T1000 (cell line): ENCODE measurements at regions not wholly inside any gene's neighbourhood (a gene's known extent, or its start where the extent isn't known, plus 50 kb on each side); places are given as distances from the start of the nearest gene placed in this dataset.

Experiments
- DNase-seq: peaks from one replicate; lab custom pipeline; 2025; ENCODE audit warnings: mixed read lengths; lab: John Stamatoyannopoulos, UW

GRCh38 chr10:123409426-123409825, 255.2 kb downstream of the BUB3 start:
- no peak for DNase-seq

DNA sequence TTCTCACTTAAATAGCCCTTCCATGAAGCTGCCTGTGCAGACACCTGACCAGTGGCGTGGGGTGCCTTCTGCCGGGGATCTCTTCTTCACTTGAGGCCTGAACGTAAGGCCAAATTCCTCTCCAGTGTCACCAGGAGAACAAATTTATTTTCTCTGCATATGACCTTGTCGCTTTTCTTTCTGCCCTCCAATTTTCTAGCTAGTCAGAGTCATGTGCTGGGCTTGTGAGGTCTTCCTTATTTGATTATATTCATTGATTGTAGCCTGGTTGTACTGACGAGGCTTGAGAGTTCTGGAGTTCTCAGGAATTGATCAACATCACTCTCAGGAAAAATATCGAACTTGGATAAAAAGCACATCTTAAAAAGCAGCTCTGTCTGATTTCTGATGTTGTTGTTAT, 255.7 kb downstream of the BUB3 start:
- no peak for DNase-seq

GRCh38 chr10:123413353-123413752, 252.8 kb upstream of the GPR26 start:
- no peak for DNase-seq

DNA sequence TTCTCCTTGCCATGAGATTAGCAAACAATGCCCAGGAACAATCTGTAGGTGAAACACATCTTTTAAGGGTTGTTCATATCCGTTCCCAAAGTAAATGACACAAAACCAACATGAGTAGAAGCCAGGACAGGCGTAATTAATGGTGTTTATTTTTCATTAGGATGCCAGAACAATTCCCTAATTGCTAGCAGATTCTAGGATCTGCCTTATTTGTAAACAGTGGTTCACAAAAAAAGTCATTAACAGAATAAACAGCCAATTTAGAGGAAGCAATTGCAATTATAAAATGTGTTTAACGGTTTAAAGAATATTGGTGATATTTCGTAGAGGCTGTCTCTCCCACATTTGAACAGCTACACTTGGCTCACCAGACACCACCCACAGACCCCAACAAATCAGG, 250.6 kb upstream of the GPR26 start:
- no peak for DNase-seq

- no peak for DNase-seq
Measured at GRCh38 chr10:123417414-123417813, 248.7 kb upstream of the GPR26 start.

- DNase-seq: no peak
Measured at GRCh38 chr10:123421461-123421860, 244.7 kb upstream of the GPR26 start.

DNA sequence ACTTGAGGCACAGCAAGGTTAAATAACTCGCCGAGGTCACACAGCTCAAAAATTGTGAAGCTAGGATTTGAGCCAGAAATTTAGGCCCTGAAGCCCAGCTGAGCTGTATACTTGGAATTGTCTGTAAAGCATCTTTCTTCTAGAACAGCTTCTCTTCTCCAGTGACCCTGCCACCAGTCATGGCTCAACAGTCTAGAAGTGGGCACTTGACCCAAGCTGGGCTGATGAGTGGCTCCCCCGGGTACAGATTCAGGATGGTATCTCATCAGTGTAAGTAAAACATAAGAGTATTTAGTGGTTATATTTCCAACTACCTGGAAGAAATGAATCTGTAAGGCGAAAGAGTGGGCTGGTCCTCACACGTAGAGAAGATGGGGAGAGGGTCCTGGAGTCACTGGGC, 243.9 kb upstream of the GPR26 start:
- DNase-seq: no peak

GRCh38 chr10:123424537-123424936, 241.6 kb upstream of the GPR26 start:
- no peak for DNase-seq

- no peak for DNase-seq
Measured at GRCh38 chr10:123425680-123426079, 240.5 kb upstream of the GPR26 start.

GRCh38 chr10:123427165-123427786, 238.9 kb upstream of the GPR26 start:
- DNase-seq: no peak

DNA sequence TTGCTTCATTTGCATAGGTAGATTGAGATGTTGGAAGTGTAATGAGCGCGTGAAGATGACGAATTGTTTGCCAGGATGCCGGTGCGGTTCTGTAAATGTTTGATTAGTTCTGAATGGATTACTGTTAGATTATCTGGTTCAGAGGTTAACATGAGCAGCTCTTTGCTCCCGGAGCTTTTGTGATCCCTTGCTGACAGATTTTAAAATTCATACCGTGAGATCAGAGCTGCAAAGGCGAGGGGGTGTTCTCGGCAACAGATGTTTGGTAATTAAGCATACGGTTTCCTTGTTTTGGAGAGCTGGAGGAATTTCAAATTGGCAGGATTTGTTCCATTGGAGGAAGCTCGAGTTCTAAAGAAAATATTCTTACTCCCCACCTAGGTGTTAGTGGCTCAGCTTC, 237.8 kb upstream of the GPR26 start:
- no peak for DNase-seq

- no peak for DNase-seq
Measured at GRCh38 chr10:123429706-123430221, 236.4 kb upstream of the GPR26 start.

DNA sequence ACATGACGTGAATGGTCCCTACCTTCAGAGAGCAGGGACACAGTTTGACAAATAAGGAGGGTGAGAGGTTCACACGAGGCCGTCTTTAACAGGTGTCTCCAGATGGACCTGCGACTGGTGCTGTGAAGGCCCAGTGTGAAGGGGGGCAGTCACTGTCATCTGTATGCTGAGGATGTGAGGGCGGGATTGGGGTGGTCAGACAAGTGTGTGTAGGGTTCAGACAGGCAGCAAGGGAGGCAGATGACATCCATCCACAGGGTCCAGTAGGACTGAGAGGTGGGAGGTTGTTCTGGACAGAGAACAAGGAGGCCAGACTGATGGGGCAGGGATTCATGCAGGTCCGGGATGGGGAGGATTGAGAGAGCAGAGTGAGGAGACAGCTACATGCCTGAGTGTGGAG, 232.6 kb upstream of the GPR26 start:
- DNase-seq: no peak

DNA sequence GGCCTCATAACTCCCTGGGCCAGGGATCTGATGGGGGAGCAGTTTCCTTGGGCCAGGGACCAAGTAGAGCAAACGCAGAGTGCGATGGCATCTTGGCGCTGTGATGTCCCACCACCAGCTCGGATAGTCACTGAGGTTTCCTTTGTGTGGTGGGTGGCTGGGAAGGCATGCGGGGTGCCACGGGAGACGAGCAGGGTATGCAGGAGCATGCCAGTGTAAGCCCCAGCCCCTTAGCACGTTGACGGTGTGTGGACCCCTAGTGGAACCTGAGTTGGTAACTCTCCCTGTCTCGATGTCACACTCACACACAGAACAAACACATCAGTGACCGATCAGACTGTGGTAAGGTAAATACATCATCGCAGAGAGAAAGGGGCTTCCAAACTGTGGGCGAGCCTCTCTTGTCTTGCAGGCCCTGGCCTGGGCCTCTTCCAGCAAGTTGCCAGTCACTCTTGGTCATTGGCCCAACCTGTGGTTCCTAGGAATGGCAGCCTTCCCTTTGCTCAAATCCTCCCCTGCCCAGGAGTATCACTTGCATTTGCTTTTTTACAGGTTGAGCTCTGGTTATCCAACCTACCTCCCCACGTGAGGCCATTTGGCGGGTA, 231.6 kb upstream of the GPR26 start:
- no peak for DNase-seq

GRCh38 chr10:123442901-123443300, 223.3 kb upstream of the GPR26 start:
- DNase-seq: no peak

DNA sequence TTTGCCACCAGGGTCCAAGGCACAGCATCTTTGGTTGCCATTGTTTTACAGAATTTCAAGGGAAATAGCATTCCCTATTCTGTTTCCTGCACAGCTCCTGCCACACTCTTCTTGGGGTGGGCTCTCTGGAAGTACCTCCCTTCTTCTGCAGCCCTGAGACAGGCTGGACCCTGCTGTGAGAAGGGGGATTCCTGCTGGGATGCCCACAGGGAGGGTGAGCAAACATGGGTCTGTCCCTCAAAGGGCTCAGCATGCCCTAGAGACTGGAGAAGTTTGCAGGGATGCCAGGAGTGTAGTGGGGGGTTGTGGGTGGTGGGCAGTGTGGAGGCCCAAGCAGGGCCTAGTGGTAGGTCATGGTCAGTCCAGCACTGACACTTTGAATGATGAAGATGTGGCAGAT, 222.2 kb upstream of the GPR26 start:
- DNase-seq: no peak

- DNase-seq: no peak
Measured at GRCh38 chr10:123445261-123445775, 220.8 kb upstream of the GPR26 start.

GRCh38 chr10:123446449-123447156, 219.6 kb upstream of the GPR26 start:
- no peak for DNase-seq

- no peak for DNase-seq
Measured at GRCh38 chr10:123449234-123449962, 216.8 kb upstream of the GPR26 start.

DNA sequence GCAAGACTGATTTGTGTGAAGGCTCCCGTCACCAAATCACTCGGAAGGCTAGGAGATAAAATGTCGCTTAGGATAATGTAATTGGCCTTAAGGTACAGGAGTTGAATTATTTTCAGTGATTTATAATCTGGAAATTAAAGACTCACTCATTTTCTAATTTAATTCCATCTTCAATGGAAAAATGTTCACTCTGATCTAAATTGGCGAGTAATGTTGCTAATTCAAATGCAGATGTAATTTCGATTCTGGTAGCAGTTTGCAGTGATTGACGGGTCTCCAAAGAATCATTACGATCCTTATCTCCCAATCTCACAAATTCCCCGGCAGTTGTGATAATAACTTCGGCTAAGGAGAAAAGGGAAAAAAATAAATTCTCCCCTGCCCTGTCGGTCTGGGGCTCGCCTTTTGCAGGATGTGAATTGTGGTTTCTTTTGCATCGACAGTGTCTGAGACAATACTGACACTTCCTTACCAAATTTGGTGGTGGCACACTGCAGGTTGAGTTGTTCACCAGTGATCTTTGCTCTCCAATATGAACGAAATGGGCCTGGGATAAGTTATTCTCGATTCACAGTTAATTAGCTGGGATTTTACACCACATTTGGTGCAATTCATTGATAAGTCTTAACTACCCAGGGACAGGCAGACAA, 215.1 kb upstream of the GPR26 start:
- DNase-seq: no peak

DNA sequence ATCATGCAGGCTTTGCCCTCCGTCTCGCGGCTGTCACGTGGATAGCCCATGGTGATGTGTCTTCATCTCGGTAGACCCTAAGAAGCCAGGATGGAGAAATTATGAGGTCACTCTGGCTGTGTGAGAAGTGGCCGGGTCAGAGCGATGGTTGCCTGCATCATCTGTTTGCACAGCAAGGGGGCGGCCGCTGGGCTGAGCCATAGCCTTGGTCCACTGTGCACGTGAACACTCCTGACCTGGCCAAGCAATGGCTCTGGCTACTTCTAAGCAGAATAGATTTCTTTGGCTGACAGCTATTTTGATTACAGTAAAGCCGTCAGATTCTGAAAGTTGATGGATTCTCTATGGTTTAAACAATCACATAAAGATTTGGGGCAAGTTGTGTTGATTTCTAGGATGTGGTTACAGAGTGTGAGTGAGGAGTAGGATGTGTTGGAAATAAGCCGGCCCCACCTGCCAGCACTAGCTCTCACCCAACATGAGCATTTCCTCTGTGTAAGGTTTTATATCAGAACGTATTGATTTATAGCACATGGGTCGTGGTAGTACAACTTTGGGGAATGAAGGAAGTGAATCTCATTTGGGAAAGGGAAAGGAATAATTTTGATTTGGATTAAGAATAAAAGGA, 214.4 kb upstream of the GPR26 start:
- no peak for DNase-seq
